ENCODE measurements at regions not wholly inside any gene's neighbourhood (a gene's known extent, or its start where the extent isn't known, plus 50 kb on each side); places are given as distances from the start of the nearest gene placed in this dataset.

- TF ChIP-seq EZH2 (IDR thresholded peaks at IDR 0.05; ENCODE audit: borderline replicate concordance, low read depth, low read length, poor library complexity, severe bottlenecking) (no peak), CTCF (conservative IDR thresholded peaks at IDR 0.05; ENCODE audit: low read depth, low read length) (no peak)
These were observed 1235.5 kb upstream of the TENM3 start for GRCh38 chr4:181007751-181008150.
